COLO668 (cell line): ENCODE measurements at regions not wholly inside any gene's neighbourhood (a gene's known extent, or its start where the extent isn't known, plus 50 kb on each side); places are given as distances from the start of the nearest gene placed in this dataset.

Source experiments
- DNase-seq: peaks from one replicate; lab custom pipeline; 2025; ENCODE audit not compliant: unreplicated experiment; lab: John Stamatoyannopoulos, UW

DNA sequence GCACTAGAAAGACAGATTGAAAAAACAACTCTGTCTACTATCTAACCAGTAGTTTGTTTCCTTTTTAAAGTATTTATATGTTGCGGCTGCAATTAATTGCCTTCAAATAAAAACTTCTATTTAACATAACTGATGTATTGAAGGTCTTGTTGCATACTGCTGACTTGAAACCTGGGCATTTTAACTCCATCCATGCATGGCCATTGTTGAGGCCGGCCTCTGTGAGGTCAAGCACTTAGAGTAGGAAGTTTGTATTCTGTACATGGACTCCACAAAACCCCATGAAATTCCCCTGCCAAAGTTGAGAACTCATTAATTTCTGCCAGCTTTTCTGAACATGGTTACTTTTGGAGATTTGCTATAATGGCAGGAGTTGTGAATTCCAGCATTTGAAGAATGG is 150.6 kb downstream of the GAS1 start:
- DNase-seq: no peak

DNA sequence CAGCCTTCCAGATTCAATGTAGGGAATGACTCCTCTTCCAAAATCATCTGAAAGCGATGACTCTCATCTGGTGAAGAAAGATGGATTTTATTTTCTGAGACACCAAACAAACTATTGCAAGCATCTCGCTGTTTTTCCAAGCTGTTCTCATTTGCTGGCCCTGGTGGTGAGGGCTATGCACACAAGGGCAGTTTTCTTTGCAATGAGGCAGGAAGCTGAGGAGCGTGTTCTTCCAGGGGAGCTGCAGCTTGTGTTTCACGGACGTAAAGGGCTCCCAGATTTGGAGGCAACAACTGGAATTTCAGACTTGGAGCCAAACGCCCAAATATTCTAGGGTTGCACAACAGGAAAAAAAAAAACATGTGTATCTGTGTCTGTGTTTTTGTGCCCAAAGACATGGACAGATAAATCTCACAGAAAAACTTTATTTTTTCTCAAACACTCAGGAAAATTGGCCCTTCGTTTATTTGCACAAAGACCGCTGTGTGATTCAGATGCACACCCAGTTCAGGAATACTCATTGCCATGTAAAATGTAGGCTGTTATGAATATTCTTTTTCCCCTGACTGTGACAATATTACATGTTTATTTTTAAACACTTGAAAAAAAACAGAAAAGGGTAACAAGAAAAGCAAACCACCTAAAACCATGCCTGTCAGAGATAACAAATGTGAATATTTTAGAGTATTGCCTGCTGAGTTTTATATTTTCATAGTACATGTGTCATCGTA is 151.3 kb downstream of the GAS1 start:
- DNase-seq: no peak

DNA sequence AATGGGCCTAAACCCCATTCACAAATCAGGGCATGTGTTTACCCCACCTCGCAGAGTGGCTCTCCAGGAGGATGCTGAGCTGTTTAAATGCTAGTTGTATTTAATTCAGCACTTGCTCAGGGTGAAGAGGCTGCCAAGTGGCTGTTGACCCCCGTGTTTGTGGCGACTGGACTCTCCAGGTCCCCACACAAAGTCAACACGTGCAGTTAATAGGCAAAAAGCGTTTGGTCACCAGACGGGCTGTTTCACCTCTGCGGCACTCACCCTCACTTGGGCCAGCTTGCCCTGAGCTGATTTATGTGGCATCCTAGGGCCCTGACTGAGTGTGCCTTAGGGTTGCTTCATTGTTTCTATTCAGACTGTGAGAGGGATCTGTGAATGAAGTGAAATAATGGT is 152.3 kb downstream of the GAS1 start:
- no peak for DNase-seq

DNA sequence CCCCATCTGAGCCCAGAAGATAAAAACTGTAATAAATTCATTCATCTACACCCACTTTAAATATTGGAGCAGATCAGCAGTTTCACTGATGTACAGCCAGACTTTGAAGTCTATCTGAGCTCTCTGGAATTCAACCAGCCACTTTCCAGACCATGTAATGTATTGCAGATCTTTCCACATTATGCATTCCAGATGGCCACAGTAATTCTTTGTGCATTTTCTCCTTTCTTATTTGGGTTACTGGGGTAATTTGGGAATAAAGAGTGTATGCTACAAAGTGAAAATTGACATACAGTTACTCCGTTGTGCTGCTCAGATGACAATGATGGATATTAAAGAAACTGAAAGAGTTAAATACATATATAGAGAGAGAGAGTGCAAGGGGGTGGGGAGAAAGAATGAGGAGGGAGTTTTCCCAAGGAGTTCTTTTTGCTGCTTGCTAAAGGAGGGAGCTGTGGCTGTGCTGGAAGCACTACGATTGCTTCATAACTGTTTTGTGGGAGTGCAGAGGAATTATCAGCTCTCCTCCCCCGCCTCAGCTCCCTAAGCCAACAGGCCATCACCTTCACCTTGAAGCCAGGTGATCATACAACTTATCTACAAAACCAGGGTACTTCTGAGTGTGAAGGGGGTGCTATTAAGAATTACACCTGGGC is 152.8 kb downstream of the GAS1 start:
- DNase-seq: no peak

DNA sequence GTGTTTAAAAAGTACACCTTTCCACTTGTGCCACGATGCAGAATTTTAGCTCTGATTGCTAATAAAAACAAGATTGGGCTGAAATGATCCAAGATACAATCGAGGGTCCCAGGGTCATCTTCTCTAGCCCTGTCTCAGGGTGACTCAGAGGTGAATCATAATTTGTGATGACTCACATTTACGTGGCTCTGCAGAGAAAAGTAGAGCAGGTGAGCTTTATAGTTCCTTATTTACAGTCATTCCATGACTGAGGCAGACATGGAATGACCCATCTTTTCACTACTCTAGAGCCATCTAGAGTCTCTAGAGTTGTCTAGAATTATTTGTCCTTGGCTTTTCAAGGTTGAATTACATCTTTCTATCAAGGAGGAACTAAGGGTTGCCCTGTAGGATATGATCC is 155.2 kb downstream of the GAS1 start:
- no peak for DNase-seq

DNA sequence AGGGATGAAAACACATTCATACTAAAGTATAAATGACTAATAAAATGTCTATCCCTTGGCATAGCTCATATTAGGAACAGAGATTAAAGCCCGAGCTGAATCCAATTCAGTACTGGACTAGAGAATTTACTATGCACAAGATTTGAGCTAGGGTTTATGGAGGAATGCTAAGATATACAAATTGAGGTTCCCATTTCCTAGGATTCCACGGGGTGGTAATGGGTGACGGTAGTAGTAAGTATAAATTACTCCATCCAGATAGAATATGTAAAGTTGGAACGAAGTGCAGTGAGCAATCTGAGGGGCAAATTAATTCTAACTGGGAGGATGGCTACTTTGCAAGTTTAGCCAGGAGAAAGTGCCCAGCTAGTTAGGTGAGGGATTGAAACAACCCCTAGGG is 156.5 kb downstream of the GAS1 start:
- DNase-seq: no peak

DNA sequence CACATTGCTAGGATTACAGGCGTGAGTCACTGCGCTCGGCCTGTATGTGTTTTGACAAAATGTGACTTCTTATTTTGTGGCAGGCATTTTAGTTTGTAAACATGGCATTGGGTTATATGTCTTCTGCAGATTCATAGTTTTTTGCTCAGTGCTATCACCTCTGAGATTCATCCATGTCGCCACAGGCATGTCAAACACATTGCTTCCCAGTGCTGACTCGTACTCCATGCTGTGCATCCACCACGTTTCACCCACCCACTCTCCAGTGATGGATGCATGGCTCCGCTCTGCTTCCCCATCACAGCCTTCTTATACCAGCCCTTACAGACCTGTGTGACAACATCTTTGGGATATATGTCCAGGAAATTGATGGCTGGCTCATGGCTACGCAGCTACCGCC is 158.8 kb downstream of the GAS1 start:
- no peak for DNase-seq

DNA sequence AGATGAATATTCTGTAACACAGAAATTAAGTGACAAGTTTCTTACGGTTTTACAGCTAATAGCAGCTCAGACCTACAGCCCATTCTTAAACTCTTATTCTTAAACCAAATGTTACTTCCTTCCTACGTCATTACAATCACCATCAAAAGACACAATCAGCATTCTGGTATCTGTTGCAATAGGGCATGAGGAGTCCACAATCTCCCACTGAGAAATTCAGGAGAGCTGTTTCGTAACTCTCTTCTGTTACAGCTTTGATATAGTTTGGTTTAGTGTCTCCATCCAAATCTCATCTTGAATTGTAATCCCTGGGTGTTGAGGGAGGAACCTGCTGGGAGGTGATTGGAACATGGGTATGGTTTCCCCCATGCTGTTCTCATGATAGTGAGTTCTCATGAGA is 163.4 kb downstream of the GAS1 start:
- no peak for DNase-seq

DNA sequence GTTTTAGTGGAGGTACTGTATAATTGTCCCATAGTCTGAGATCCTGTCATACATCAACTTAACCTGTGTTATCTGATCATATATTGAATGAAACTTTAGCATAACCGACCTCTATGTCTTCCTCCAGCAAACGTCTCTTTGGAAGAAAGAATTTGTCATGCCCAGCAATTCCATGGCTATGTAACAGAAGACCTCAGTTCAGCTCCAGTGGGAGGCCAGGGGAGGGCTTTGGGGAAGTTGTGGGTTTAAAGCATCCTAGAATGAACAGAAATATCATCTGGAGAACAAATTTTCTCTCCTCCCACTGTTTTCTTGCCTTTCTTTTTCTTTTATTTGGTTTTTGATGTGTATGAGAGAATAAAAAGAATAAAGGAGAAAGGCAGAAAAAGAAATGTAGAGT is 164.5 kb downstream of the GAS1 start:
- no peak for DNase-seq

DNA sequence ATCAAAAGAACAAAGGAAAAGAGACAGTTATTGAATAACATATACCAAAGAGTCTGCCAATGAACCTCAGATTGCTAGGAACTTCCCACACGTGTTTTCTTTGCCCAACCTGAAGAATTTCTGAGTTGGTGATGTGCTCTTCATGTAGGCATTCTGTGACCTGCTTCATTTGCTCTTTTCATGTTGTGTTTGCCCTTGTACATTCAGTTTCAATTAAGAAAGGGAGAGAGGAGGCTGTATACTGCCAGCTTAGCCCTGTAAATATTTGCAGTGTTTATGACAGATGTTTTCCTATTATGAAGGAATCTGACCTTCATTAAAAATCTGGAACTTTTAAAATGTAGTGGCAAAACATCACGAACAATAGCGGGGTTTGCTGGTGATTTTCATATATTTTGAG is 168.5 kb downstream of the GAS1 start:
- DNase-seq: no peak

DNA sequence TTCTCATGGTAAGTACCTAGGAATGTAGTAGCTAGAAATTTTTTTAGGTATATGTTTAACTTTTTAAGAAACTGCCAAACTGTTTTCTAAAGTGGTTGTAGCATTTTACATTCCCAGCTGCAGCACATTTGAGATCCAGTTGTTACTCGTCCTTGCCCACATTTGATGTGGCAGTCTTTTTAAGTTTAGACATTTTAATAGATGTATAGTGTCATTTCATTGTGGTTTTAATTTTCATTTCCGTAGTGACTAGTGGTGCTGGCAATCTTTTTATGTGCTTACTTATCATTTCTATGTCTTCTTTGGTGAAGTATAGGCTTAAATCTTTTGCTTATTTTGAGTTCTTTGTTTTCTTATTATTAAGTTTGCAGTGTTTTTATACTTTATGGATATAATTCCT is 171.6 kb downstream of the GAS1 start:
- no peak for DNase-seq

DNA sequence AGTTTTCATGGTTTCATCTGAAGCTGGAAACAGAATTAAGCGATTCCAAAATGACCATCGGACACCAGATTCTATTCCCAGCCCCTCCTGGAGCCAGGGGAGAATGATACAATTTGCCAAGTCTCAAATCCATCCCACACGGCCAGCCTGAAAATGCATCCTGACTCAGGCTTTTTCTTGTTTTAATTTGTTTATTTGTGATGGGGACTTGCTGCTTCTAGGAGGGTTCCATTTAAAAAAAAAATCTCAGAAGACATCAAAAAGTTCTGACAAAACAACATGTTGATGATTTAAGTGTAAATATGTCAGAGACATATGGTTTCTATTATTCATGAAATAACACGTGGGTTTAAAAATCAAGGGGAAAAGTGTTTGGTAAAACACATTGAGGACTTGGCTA is 173.2 kb downstream of the GAS1 start:
- no peak for DNase-seq

DNA sequence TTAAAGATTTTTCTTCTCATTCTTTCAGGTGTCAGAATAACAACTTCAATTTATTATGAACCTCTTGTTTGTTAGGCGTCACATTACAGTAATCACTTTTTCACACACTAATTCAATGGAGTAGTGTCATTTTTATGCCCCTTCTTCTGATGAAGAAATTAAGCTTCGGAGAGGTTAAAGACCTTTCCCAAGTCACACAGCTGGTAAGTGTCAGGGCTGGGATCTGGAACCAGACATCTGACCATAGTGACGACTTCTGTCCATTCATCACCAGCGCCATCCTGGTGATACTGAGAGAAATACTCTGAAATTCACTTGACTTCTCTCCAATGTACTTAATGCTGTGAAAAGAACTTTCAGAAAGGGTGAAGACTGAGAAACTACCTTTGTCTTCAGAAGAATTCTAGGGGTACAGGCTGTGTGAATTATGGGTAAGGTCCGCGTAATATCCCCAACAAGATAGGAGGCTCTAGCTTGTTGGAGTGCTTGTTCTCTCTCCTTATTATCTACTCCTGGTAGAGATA is 173.8 kb downstream of the GAS1 start:
- no peak for DNase-seq

DNA sequence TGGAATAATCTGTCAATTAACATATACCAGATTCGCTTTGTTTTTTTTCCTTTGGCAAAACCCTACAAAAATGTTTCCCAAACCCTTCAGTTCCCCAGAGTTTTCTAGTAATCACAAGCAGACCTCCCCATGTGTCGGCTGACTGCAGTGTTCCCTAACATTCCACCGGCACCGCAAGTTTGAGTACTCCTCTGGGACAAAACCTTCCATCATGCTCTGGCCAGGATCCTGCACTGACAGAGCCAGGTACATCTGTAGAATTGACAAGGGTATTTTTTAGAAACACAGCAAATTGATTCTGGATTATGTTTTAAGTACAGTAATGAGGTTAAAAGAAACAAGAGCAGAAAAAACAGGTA is 174.7 kb downstream of the GAS1 start:
- DNase-seq: no peak

DNA sequence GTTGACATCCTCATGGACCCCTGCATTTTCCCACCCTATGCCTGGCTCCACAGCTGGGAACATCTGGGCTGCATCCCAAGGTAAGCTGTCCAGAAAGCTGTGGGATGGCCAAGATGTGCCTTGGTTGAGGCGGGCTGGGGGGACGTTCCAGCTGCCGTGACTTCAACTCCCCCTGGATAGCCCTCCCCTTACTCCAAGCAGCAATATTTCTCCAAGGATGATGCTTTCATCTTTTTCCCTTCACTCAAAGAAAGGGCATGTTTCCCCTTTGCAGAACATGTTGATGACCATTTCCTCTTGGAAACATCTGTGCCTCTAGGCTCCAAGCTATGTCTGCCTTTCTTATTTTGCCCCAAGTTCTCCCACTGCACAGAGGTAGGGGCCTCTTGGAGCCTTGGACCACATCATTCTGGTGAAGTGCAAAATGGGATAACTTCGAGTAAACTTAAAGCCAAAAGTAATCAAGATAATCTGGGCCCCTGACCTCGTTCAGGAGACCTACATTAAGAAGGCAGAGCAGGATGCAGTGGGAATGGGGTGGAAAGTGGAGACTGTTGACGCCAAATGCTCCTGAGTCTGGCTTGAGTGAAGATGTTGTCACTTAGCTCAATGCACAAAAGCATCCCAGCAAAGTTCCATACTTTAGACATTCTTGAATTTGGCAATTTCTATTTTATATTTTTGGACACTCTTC is 175.2 kb downstream of the GAS1 start:
- DNase-seq: no peak

DNA sequence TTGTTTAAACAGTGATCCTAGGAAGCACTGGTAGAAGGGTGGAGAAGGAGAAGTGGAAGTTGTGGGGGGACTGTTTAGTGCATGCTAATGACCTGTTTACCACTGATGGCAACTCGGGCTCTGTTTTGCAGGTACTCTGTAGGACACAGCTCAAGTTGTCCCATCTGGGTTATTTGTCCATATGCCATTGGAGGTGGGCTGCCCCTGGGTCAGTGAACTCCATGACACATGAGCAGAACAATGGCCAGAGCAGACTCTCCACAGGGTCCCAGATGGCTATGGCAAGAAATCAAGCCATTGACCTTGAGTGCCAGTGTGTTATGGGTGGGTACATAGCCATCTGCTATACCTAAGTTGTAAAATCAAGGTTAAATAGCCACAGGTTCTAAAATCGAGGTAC is 175.9 kb downstream of the GAS1 start:
- DNase-seq: no peak

DNA sequence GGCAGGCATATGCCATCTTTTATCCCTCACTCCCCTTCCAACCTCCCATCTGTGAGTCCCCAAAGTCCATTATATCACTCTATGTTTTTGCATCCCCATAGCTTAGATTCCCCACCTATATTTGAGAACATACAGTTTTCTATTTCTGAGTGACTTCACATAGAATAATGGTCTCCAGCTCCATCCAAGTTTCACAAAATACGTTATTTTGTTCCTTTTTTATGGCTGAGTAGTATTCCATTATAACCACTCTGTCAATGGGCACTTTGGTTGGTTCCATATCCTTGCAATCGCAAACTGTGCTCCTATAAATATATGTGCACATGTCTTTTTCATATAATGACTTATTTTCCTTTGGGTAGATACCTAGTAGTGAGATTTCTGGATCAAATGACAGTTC is 178.6 kb downstream of the GAS1 start:
- DNase-seq: no peak

DNA sequence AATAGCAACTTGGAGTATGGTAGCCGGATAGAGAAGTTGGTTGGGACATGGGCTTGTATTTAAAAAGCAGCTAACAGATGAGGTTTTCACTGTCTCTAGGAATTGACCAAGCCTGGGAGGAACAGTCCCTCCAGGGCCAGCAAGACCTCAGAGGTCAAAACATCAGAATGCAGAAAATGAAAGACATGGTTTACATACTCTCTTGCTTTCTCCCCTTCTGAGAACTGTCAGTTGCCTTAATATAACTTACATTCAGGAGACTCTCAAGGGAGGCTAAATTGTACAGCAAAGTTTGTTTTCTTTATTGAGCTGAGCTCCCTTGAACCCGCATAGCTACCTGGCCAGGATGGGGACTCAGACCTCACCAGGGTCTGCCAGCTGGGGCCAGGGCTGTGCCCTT is 179.3 kb downstream of the GAS1 start:
- no peak for DNase-seq

DNA sequence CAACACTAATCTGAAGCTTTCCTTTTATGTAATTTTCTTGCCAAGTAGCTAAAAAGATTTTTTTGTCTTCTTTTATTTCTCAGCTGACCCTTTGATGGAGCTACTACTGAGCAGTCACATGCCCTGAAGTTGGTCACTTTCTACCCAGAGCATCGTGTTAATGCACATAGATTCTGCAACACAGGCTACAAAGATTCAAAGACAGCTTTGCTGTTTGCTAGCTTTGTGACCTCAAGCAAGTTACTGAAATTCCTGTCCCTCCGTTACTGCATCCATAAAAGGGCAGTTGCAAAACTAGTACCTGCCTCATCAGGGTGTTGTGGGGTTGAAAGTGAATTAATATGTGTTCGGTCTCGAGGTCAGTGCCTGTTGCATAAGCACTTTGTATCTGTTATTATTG is 179.9 kb downstream of the GAS1 start:
- no peak for DNase-seq

DNA sequence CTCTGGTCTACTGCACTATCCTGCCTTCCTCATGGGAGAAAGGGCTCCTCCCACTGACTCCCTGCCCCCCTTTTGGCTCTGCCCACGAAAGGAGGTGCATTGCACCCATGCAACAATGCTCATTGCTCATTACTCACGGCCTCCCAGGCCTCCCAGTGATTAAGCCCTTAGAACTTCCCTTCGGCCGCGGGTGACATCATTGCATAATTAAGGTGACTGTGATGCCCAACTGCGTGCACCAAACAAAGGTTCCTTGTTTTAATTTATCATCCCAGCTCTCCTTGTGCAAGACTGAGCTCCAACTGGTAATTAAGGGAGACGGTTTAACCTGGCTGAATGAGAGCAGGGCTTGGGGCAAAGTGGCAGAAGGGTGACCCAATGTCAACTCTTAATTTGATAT is 180.4 kb downstream of the GAS1 start:
- no peak for DNase-seq

DNA sequence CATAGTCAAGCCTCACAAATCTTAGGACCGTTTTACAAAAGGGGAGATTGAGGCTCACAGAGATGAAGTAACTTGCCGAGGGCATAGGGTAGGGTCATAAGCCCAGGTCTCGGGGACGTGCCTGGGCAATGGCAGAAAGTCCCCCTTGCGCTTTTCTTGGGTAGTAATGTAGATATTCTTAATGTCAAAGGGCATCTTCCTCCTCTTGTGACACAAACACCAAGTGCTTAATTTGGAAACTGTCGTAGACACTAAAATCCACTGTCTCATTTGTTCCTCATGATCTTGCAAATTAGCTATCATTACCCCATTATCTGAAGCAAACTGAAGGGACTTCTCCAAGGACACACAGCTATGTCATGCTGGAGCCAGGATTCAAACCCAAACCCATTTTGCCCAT is 180.8 kb downstream of the GAS1 start:
- no peak for DNase-seq

DNA sequence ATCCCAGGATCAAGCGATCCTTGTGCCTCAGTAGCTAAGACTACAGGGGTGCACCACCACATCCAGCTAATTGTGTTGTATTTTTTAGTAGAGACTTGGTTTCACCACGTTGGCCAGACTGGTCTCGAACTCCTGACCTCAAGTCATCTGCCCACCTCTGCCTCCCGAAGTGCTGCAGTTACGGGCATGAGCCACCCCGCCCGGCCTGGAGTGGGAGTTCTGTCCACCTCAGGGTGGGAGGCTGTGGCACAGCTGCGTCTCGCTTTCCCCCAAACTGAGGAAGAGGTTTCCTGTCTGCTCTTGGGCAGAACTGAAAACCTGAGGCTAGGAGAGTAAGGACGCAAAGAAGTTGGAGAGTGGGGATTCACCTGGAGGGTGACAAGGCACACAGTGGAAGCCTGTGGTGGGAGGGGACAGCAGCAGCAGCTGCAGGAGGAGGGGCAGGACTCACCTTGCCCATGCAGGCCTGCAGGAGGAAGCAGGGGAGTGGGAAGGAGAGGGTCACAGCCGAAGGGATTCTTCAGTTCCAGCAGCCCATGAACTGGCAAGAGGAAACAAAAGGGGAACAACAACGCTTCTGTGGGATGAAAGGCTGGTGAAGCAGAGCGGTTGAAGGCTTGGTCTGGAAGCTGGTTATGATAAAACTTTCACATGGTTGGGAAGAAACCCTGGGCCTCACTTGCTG is 181.4 kb downstream of the GAS1 start:
- DNase-seq: no peak
